HG02970 (cell line): ENCODE measurements at regions not wholly inside any gene's neighbourhood (a gene's known extent, or its start where the extent isn't known, plus 50 kb on each side); places are given as distances from the start of the nearest gene placed in this dataset.
"Not testable (repeated sequence)": the region's sequence is repeated elsewhere in the genome, so short reads cannot be mapped to it uniquely, and the experiment has no call there.

Experiments used
- ATAC-seq: cut with Tn5 transposase; IDR thresholded peaks from one replicate; pipeline ENCODE4 v1.9.1; 2021; ENCODE audit warnings: mild to moderate bottlenecking, moderate library complexity, moderate number of reproducible peaks; ENCODE audit not compliant: unreplicated experiment, low FRiP score

GRCh38 chr10:77740396-77740795, 102.8 kb upstream of the KCNMA1 start:
- not testable (repeated sequence) for ATAC-seq

- no peak for ATAC-seq
These were observed 101.0 kb upstream of the KCNMA1 start for GRCh38 chr10:77738496-77739158.

GRCh38 chr10:77737608-77738007, 100.0 kb upstream of the KCNMA1 start:
- ATAC-seq, result no peak

- not testable (repeated sequence) for ATAC-seq
These were observed 97.5 kb upstream of the KCNMA1 start for GRCh38 chr10:77735136-77735535.

GRCh38 chr10:77732213-77733003, 94.8 kb upstream of the KCNMA1 start:
- ATAC-seq, result no peak

- ATAC-seq, result no peak
These were observed 89.9 kb upstream of the KCNMA1 start for GRCh38 chr10:77727481-77727880.

GRCh38 chr10:77726732-77727131, 89.1 kb upstream of the KCNMA1 start:
- ATAC-seq, result no peak

GRCh38 chr10:77726301-77726700, 88.7 kb upstream of the KCNMA1 start:
- ATAC-seq, result no peak

GRCh38 chr10:77724820-77725219, 87.2 kb upstream of the KCNMA1 start:
- no peak for ATAC-seq

- no peak for ATAC-seq
These were observed 85.8 kb upstream of the KCNMA1 start for GRCh38 chr10:77723376-77723775.

GRCh38 chr10:77722956-77723355, 85.3 kb upstream of the KCNMA1 start:
- ATAC-seq, result not testable (repeated sequence)

- ATAC-seq, result no peak
These were observed 84.2 kb upstream of the KCNMA1 start for GRCh38 chr10:77721815-77722214.

- ATAC-seq, result no peak
These were observed 81.3 kb upstream of the KCNMA1 start for GRCh38 chr10:77718957-77719356.

- not testable (repeated sequence) for ATAC-seq
These were observed 80.7 kb upstream of the KCNMA1 start for GRCh38 chr10:77718312-77718711.

- no peak for ATAC-seq
These were observed 79.7 kb upstream of the KCNMA1 start for GRCh38 chr10:77717336-77717735.

- ATAC-seq, result no peak
These were observed 79.1 kb upstream of the KCNMA1 start for GRCh38 chr10:77716458-77717317.

GRCh38 chr10:77715536-77715935, 77.9 kb upstream of the KCNMA1 start:
- ATAC-seq, result no peak

- ATAC-seq, result no peak
These were observed 77.5 kb upstream of the KCNMA1 start for GRCh38 chr10:77715088-77715487.

GRCh38 chr10:77713521-77714280, 76.1 kb upstream of the KCNMA1 start:
- ATAC-seq, result no peak

- no peak for ATAC-seq
These were observed 74.6 kb upstream of the KCNMA1 start for GRCh38 chr10:77712207-77712606.
